IPS DF 19.7 (cell line): ENCODE measurements at regions not wholly inside any gene's neighbourhood (a gene's known extent, or its start where the extent isn't known, plus 50 kb on each side); places are given as distances from the start of the nearest gene placed in this dataset.
A peak's percentile ranks its signal among the peaks of the same experiment; 100 is the strongest.

ENCODE experiments used
- DNase-seq: peaks from one replicate; pipeline ENCODE4 v3.0.0-alpha.2; 2013; ENCODE audit warnings: low read depth, low spot score

GRCh38 chr2:19102696-19103423 is 255.6 kb downstream of the OSR1 start:
- no peak for DNase-seq

GRCh38 chr2:19101968-19102367 is 256.5 kb downstream of the OSR1 start:
- no peak for DNase-seq

DNA sequence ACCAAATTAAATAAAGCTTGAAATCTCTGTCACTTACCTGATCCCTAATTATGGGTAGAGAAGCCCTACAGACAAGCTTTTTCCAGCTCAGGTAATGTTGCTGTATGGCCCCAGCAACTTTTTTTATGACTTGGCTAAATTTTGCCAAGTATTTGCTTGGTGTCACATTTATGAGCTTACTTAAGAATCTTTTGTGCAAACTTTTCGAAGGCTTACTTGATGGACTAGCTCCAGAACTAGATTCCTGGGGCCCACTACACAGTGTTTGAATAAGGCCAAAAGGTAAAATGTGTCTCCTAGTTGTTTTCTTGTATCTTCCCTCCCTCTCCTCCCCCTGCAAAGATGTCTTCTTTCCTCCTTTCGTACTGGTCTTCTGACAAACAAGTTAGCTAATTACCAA is 257.9 kb downstream of the OSR1 start:
- DNase-seq, result no peak

- DNase-seq, result no peak
Measured at GRCh38 chr2:19099181-19099580, 259.2 kb downstream of the OSR1 start.

DNA sequence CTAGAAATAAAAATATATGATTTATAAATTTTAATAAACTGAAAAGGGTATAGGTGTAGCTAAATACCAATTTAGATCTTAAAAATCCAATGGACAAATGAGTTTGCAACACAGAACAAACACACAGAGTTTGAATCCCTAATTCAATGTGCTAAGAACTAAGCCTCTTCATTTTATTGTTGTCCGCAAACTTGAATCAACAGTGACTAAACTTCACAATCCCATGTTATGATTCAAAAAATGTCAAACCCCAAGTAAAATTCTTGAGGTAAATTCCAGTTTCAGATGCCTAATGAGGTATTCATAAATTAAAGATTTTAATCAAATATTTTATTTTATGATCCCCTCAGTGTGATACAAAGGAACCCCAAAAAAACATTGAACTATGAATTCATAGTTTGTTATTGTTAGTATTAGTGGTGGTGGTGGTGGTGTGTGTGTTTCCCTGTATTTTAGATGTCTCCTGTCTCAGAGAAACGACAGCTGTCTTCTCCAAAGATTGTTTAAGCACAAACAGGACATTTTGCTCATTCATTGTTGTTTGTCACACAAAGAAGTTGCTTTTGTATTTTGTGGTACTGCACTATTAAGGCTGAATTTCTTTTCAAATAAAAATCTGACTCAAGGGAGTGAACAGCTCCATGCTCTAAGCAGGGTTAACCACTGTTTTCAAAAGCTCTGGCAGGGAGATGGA is 259.8 kb downstream of the OSR1 start:
- no peak for DNase-seq

GRCh38 chr2:19089476-19089875 is 268.9 kb downstream of the OSR1 start:
- peak; percentile 7 for DNase-seq

GRCh38 chr2:19086231-19086651 is 272.2 kb downstream of the OSR1 start:
- DNase-seq, result peak; percentile 56

GRCh38 chr2:19078709-19079108 is 279.7 kb downstream of the OSR1 start:
- DNase-seq, result no peak

- peak; percentile 25 for DNase-seq
Measured at GRCh38 chr2:19073522-19073921, 284.9 kb downstream of the OSR1 start.

DNA sequence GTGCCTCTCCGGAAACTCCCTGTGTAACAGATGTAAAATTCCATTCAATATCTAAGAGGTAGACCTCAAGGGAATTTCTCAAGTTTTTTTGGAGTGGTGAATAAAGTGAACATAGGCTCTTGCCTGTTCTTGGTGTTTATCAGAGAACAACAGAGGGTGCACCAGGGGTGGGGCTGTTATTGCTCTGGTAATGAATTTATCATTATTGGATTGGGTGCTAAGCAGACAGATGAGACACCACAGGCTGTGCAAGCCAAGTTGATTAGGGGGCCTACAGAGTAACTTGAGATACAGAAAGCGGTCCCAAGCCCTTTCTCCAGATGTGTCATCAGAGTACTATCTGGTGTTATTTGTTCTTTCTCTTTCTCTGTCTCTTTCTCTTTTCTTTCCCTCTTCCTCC is 286.3 kb downstream of the OSR1 start:
- no peak for DNase-seq

DNA sequence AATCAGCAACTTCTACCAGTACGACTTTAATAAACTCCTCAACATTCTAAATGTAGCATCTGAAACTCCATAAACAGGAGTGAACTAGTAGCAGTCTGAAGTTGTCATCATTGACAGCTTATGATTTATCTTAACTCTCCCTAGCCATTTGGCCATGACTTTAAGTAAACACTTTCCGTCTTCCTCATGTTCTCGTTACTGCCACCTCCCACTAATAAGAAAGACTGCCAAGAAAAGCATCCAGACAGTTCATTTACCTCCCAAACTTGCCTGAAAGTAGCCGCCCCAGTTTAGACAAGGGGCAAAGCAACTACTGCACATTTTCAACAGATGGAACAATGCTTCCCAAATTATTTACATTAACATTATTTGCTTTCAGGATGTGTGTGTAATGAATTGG is 287.5 kb downstream of the OSR1 start:
- no peak for DNase-seq

GRCh38 chr2:19068206-19068605 is 290.2 kb downstream of the OSR1 start:
- DNase-seq, result no peak

DNA sequence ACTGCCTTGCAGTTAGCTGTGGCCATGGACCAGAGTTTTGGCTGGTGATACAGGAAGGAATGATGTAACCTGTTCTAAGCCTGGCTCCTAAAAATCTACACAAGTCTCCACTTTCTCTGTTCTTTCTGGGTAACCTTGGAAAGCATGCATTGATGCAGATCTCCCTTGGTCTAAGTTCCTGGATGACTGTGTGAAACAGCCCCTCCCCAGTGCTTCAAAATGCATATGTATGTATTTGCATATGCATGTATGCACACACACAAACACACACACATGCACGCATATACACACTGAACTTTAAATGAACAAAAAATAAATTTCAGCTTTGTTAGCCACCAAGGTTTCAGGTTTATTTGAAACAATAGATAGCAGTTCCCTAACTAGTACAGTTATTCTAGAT is 296.1 kb downstream of the OSR1 start:
- DNase-seq, result no peak

DNA sequence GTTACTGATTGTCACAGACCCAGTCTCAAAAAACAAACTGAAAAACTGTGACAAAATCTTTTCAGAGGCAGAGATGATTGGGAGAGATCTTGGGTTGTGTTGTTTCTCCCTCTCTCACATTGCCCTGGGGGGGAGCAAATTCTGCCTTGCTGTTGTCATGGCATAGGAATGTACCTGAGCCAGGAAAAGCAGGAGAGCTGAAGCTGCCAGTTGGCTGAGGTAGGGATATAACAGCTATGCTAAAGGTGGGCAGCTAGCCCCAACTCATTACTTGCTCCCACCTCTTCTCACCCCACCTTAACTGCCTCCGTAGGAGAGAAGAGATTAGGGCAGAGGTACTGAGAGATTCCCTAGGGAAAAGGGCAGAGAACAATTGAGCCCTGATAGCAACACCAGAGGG is 299.3 kb downstream of the OSR1 start:
- DNase-seq, result peak; percentile 75

DNA sequence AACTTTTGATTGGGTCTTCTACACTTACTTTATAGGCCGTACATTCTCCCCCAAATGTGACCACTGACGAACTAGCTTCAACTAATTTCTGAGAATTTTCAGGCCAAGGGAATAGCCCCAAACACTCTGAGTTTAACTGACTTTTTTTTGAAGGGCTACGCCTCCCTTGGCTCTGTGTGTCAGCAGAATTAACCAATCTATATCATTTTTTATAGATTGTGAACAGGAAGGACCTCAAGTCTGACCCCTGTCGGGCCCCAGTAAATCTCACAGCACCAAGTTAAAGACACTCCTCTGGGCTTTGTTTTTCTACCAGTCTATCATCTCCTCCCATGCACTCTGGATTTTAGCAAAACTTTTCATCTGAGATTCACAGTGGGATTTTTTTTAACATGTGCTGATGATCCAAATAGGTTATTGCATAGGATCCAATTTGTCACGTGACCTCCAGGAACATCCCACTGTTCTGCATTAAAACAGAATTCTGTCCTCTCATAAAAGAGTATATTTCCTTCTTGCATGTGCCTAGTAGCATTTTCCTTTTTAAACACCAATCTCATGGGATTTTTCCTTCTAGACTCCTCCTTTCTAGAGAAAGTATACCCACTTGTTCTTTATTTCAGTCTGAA is 307.1 kb downstream of the OSR1 start:
- DNase-seq, result no peak

- DNase-seq, result no peak
Measured at GRCh38 chr2:19050354-19050753, 308.1 kb downstream of the OSR1 start.

DNA sequence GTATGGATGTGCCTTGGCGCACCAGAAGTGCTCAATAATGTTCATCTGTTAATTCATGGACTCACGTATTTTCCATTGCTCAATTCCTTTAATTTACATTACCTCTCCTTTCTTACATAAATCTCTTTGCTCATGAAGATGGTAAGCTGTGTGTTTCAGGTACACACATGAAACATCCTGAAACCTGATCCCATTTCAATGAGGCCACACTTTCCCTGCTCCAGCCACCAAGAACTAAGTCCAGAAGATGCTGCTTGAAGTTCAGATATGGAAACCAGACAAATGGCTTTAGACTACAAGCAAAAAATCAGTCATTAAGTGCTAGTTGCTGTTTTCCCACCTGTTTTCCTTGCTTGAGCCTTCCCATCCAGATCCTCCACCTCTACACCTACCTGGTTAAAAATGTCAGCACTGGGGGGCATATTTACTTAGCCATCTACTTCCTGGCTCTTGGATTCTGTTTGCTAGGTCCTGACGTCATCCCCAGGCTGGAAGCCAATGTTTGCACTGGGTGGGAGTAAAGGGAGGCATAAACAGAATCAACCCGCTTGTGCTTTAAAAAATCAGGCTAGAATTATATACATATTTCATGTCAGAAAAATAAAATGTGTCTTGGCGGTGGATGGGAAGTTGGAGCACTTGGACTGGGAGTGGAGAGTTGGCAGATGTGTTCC is 309.7 kb downstream of the OSR1 start:
- no peak for DNase-seq

- DNase-seq, result no peak
Measured at GRCh38 chr2:19046986-19047780, 311.2 kb downstream of the OSR1 start.

DNA sequence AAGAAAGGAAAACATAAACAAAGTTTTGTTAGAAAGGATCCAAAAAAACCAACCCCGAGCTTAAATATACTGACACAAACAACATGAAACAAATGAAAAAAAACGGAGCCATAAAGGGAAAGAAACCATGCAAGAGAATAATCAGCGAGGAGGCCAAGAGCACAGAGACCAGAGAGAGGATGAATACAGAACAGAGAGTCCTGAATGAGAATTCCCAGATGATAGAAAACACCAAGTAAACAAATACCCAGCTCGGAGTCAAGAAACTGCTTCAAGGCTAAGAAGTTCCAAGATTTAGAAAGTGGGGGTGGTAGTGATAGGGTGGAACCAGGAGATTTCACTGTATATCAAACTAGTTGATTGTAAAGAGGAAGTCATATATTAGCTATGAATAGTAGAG is 313.3 kb downstream of the OSR1 start:
- DNase-seq, result no peak

DNA sequence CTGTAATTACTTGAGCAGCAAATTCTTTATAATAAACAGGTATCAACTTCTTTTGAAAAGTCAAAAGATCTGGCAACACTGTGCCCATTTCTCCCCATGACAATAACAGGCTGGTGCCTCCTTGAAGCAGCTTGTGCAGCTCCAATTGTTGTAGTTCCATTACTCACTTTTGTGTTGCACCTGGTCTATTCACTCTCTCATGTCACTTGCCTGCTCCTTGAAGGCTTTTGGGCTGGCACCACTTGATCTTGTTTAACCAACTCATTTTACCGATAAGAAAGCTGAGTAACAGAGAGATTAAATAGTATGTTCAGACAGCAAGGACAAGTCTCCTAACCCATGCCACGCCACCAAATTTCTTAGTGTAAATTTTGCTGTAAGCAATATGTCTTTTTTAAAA is 314.5 kb downstream of the OSR1 start:
- no peak for DNase-seq

GRCh38 chr2:19041434-19042041 is 316.9 kb downstream of the OSR1 start:
- no peak for DNase-seq
